HCT116 (cell line): ENCODE measurements at regions not wholly inside any gene's neighbourhood (a gene's known extent, or its start where the extent isn't known, plus 50 kb on each side); places are given as distances from the start of the nearest gene placed in this dataset.

Experiments
- ATAC-seq: fragments of 200-7000 bp; cut with Tn5 transposase; 2 replicates; pipeline ENCODE4 v1.9.1; 2020; ENCODE audit warnings: mild to moderate bottlenecking, moderate library complexity
- BruUV-seq: library from RNA; stranded (reverse); fragments of 400-500 nt; replicated peaks from 2 replicates; lab custom pipeline; 2021; lab: Mats Ljungman, UMichigan
- CTCF ChIA-PET: fragments of 300-600 bp; sonication (Branson Sonifier 250); formaldehyde crosslinking; loops from one replicate; lab custom pipeline; 2021; ENCODE audit warnings: antibody characterized with exemption; lab: Charles Lee
- POLR2A ChIA-PET: fragments of 300-600, 350-600 bp; sonication (Branson Sonifier 250); formaldehyde crosslinking; loops from one replicate; lab custom pipeline; 2021; ENCODE audit warnings: antibody characterized with exemption; lab: Charles Lee
- RAD21 ChIA-PET, 2 experiments: fragments of 300-600 bp; sonication (Branson Sonifier 250); formaldehyde crosslinking; loops; one replicate each; lab custom pipeline; 2023; ENCODE audit warnings: low total read pairs in 2 of 2; ENCODE audit not compliant: uncharacterized antibody in 2 of 2, unreplicated experiment in 2 of 2, low non-redundant PET in 1 of 2; lab: Charles Lee
- DNase-seq: peaks from one replicate; pipeline ENCODE4 v3.0.0-alpha.2; 2010; ENCODE audit warnings: low read depth, low spot score
- H2AFZ ChIP-seq: fragments of 200-600 bp; shearing (Covaris generic), sonication (generic); 2 replicates; pipeline ENCODE4 v1.6.1; 2017; ENCODE audit warnings: low read depth, mixed run types, mixed read lengths, antibody characterized with exemption, low read length; ENCODE audit not compliant: poor library complexity, severe bottlenecking
- H3K27ac ChIP-seq: 2 replicates; pipeline ENCODE4 v1.5.1; 2012; ENCODE audit warnings: low read depth, low read length
- H3K27me3 ChIP-seq: fragments of 200-600 bp; sonication (generic); 2 replicates; pipeline ENCODE4 v1.6.1; 2016; ENCODE audit warnings: mixed run types, low read length, mixed read lengths; ENCODE audit not compliant: insufficient read depth
- H3K36me3 ChIP-seq, 2 experiments: fragments of 200-500 bp in 1 of 2; fragments of 200-600 bp in 1 of 2; sonication (Bioruptor generic) in 1 of 2; sonication (generic) in 1 of 2; 2 replicates each; pipeline versions ENCODE4 v1.5.1 to v1.6.1; 2014 to 2016; ENCODE audit warnings: low read length in 2 of 2, inconsistent platforms in 1 of 2, mixed read lengths in 1 of 2, mixed run types in 1 of 2; ENCODE audit not compliant: insufficient read depth in 2 of 2, control insufficient read depth in 1 of 2
- H3K4me1 ChIP-seq, 2 experiments: fragments of 200-600 bp in 1 of 2; sonication (generic) in 1 of 2; 2 replicates each; pipeline versions ENCODE4 v1.5.1 to v1.6.1; 2012 to 2017; ENCODE audit warnings: low read length in 2 of 2, inconsistent platforms in 1 of 2, mild to moderate bottlenecking in 1 of 2, mixed read lengths in 1 of 2, mixed run types in 1 of 2, moderate library complexity in 1 of 2; ENCODE audit not compliant: insufficient read depth in 2 of 2, control insufficient read depth in 1 of 2
- H3K4me2 ChIP-seq: fragments of 200-600 bp; sonication (generic); 2 replicates; pipeline ENCODE4 v1.6.1; 2017; ENCODE audit warnings: mixed run types, low read length, mixed read lengths
- H3K4me3 ChIP-seq, 2 experiments: fragments of 200-600 bp in 1 of 2; sonication (generic) in 1 of 2; replicated peaks in 1 of 2; 2 replicates each; pipeline ENCODE4 v1.5.1; 2011 to 2016; ENCODE audit warnings: low read length in 2 of 2, control low read depth in 1 of 2, low read depth in 1 of 2, mild to moderate bottlenecking in 1 of 2, mixed read lengths in 1 of 2, mixed run types in 1 of 2
- H3K79me2 ChIP-seq: fragments of 200-600 bp; sonication (generic); 2 replicates; pipeline ENCODE4 v1.6.1; 2017; ENCODE audit warnings: mild to moderate bottlenecking, mixed run types, low read length, moderate library complexity, mixed read lengths; ENCODE audit not compliant: insufficient read depth
- H3K9ac ChIP-seq: fragments of 200-600 bp; sonication (generic); 2 replicates; pipeline ENCODE4 v1.6.1; 2016; ENCODE audit warnings: low read length, mixed read lengths
- H3K9me2 ChIP-seq: fragments of 200-600 bp; sonication (generic), shearing (Covaris generic); 2 replicates; pipeline ENCODE4 v1.6.1; 2017; ENCODE audit warnings: mixed run types, mild to moderate bottlenecking, moderate library complexity; ENCODE audit not compliant: insufficient read depth
- H3K9me3 ChIP-seq, 2 experiments: fragments of 200-500 bp in 1 of 2; fragments of 200-600 bp in 1 of 2; sonication (Bioruptor generic) in 1 of 2; sonication (generic) in 1 of 2; 2 replicates each; pipeline ENCODE4 v1.6.1; 2014 to 2017; ENCODE audit warnings: low read length in 2 of 2, mixed read lengths in 2 of 2, inconsistent platforms in 1 of 2, low read depth in 1 of 2, mild to moderate bottlenecking in 1 of 2, mixed run types in 1 of 2, moderate library complexity in 1 of 2; ENCODE audit not compliant: control insufficient read depth in 1 of 2, insufficient read depth in 1 of 2
- H4K20me1 ChIP-seq: fragments of 200-600 bp; sonication (generic), shearing (Covaris generic); 2 replicates; pipeline ENCODE4 v1.6.1; 2017; ENCODE audit warnings: mixed run types, mild to moderate bottlenecking, moderate library complexity; ENCODE audit not compliant: insufficient read depth
- CBX3 ChIP-seq: IDR thresholded peaks from 2 replicates; pipeline ENCODE4 v1.6.1; 2012; ENCODE audit warnings: low read depth
- CTCF ChIP-seq, 3 experiments: fragments of 200-600 bp in 1 of 3; sonication (generic) in 1 of 3; IDR thresholded peaks in 2 of 3; conservative IDR thresholded peaks in 1 of 3; 2 replicates each; pipeline ENCODE4 v1.5.1; 2012 to 2017; ENCODE audit warnings: low read depth in 2 of 3, low read length in 2 of 3, antibody characterized with exemption in 1 of 3, borderline replicate concordance in 1 of 3, control low read depth in 1 of 3, mild to moderate bottlenecking in 1 of 3, mixed read lengths in 1 of 3, mixed run types in 1 of 3, moderate library complexity in 1 of 3; ENCODE audit not compliant: insufficient read depth in 1 of 3
- EZH2 ChIP-seq: fragments of 200-600 bp; sonication (generic); IDR thresholded peaks from 2 replicates; pipeline ENCODE4 v1.6.1; 2017; ENCODE audit warnings: antibody characterized with exemption, mixed run types
- FOSL1 ChIP-seq: IDR thresholded peaks from 2 replicates; pipeline ENCODE4 v1.6.1; 2012; ENCODE audit warnings: low read depth
- MAX ChIP-seq: IDR thresholded peaks from 2 replicates; pipeline ENCODE4 v1.6.1; 2012
- SIN3A ChIP-seq: IDR thresholded peaks from 2 replicates; pipeline ENCODE4 v1.6.1; 2012; ENCODE audit warnings: low read depth
- ZBTB33 ChIP-seq: IDR thresholded peaks from 2 replicates; pipeline ENCODE4 v1.6.1; 2011; ENCODE audit warnings: mild to moderate bottlenecking, low read length, moderate library complexity; ENCODE audit not compliant: insufficient replicate concordance; ENCODE audit errors: extremely low read depth
- ZFX ChIP-seq: fragments of 450-650 bp; IDR thresholded peaks from 2 replicates; pipeline ENCODE4 v1.6.1; 2017
- intact Hi-C: fragments of 100-400 bp; cut with micrococcal nuclease; formaldehyde crosslinking; loops from 2 replicates; pipeline ENCODE4 v1.10.0; 2022

- no TSS peak for BruUV-seq
- ATAC-seq (no peak), DNase-seq (no peak)
- no peaks in the 10 kb centered on the region for H3K79me2 ChIP-seq
- no peaks in the 10 kb centered on the region for H4K20me1 ChIP-seq
- no peak for TF ChIP-seq ZFX
- no peak for TF ChIP-seq FOSL1
- no peak for TF ChIP-seq EZH2
- TF ChIP-seq CBX3, result no peak
- no peak for TF ChIP-seq CTCF (IDR thresholded peaks at IDR 0.05 in 2 of 3, conservative IDR thresholded peaks at IDR 0.05 in 1 of 3; ENCODE audit: borderline replicate concordance in 1 of 3, insufficient read depth in 1 of 3, low read depth in 2 of 3, low read length in 2 of 3)
- no peak for TF ChIP-seq MAX
- no peaks in the 10 kb centered on the region for H3K27me3 ChIP-seq
- H3K4me3 ChIP-seq, result no peak overlapping the region
- H3K9me3 ChIP-seq, result no peaks in the 10 kb centered on the region
- intact Hi-C loops, result no loop called here
- H2AFZ ChIP-seq, result no peak overlapping the region
- H3K9ac ChIP-seq, result no peak overlapping the region
- ChIA-PET RAD21 (no interaction called here), CTCF (interaction anchor here (1.6 kb wide), 1 partner anchor 245 kb away, joined by 3 read pairs; no protein-coding TSS in a partner anchor), POLR2A (no interaction called here)
- no peak overlapping the region for H3K4me2 ChIP-seq
- H3K9me2 ChIP-seq, result no peaks in the 10 kb centered on the region
- no peaks in the 10 kb centered on the region for H3K4me1 ChIP-seq
- no peak overlapping the region for H3K27ac ChIP-seq
- no peaks in the 10 kb centered on the region for H3K36me3 ChIP-seq
Measured at GRCh38 chr17:71227841-71228240, 893.0 kb upstream of the SOX9 start.

- TF ChIP-seq SIN3A (no peak), ZBTB33 (no peak), ZFX (no peak)
- no peaks in the 10 kb centered on the region for H3K79me2 ChIP-seq
- ChIA-PET POLR2A (no interaction called here), CTCF (no interaction called here), RAD21 (no interaction called here)
- intact Hi-C loops, result no loop called here
- H3K27ac ChIP-seq, result no peak overlapping the region
- H4K20me1 ChIP-seq, result no peaks in the 10 kb centered on the region
- no peaks in the 10 kb centered on the region for H3K9me2 ChIP-seq
- H3K36me3 ChIP-seq, result no peaks in the 10 kb centered on the region
- no peaks in the 10 kb centered on the region for H3K9me3 ChIP-seq
- H3K9ac ChIP-seq, result no peak overlapping the region
- no peak overlapping the region for H3K4me2 ChIP-seq
- no peaks in the 10 kb centered on the region for H3K4me1 ChIP-seq
- no TSS peak for BruUV-seq
- no peak for DNase-seq
- ATAC-seq, result no peak
- H3K27me3 ChIP-seq, result no peaks in the 10 kb centered on the region
- H3K4me3 ChIP-seq, result no peak overlapping the region
- H2AFZ ChIP-seq, result no peak overlapping the region
Measured at GRCh38 chr17:71229070-71229469, 891.8 kb upstream of the SOX9 start.
